WTC11 (cell line): ENCODE measurements at regions not wholly inside any gene's neighbourhood (a gene's known extent, or its start where the extent isn't known, plus 50 kb on each side); places are given as distances from the start of the nearest gene placed in this dataset.

Experiments used
- CTCF ChIP-seq: fragments of 200-600 bp; IDR thresholded peaks from 2 replicates; pipeline ENCODE4 v1.8.0; 2022; ENCODE audit warnings: antibody characterized with exemption
- SP1 ChIP-seq: sonication (generic); formaldehyde crosslinking; conservative IDR thresholded peaks from 2 replicates; pipeline ENCODE4 v1.8.1; 2022; ENCODE audit warnings: missing genetic modification reagents
- TP53 ChIP-seq: sonication (generic); formaldehyde crosslinking; IDR thresholded peaks from 2 replicates; pipeline ENCODE4 v1.8.1; 2023; ENCODE audit warnings: mild to moderate bottlenecking, missing genetic modification reagents
- ZNF317 ChIP-seq: sonication (generic); formaldehyde crosslinking; IDR thresholded peaks from 2 replicates; pipeline ENCODE4 v1.8.1; 2023; ENCODE audit warnings: low read depth, mild to moderate bottlenecking, moderate library complexity, missing genetic modification reagents, borderline replicate concordance
- TF ChIP-seq, protein P1 (sequence below): sonication (generic); formaldehyde crosslinking; IDR thresholded peaks from 2 replicates; pipeline ENCODE4 v1.8.1; 2022; ENCODE audit warnings: mild to moderate bottlenecking, moderate library complexity, missing genetic modification reagents

- TF ChIP-seq SP1 (no peak), ZNF317 (CRISPR knock-in tag) (no peak), TP53 (CRISPR knock-in tag) (no peak), CTCF (no peak)
- TF ChIP-seq, protein P1, sequence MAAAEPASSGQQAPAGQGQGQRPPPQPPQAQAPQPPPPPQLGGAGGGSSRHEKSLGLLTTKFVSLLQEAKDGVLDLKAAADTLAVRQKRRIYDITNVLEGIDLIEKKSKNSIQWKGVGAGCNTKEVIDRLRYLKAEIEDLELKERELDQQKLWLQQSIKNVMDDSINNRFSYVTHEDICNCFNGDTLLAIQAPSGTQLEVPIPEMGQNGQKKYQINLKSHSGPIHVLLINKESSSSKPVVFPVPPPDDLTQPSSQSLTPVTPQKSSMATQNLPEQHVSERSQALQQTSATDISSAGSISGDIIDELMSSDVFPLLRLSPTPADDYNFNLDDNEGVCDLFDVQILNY (CRISPR knock-in tag), result no peak
Measured at GRCh38 chr5:45772402-45772801, 76.2 kb upstream of the HCN1 start.
